H7 (cell line): ENCODE measurements at regions not wholly inside any gene's neighbourhood (a gene's known extent, or its start where the extent isn't known, plus 50 kb on each side); places are given as distances from the start of the nearest gene placed in this dataset.
A peak's percentile ranks its signal among the peaks of the same experiment; 100 is the strongest.

Source experiments
- DNase-seq: peaks from one replicate; pipeline ENCODE4 v3.0.0; 2012
- H3K27me3 ChIP-seq: 2 replicates; pipeline ENCODE4 v1.6.0; 2011; ENCODE audit warnings: mild to moderate bottlenecking, low read length; ENCODE audit not compliant: control insufficient read depth, insufficient read depth
- H3K36me3 ChIP-seq: replicated peaks from 2 replicates; pipeline ENCODE4 v1.5.1; 2011; ENCODE audit warnings: low read length; ENCODE audit not compliant: control insufficient read depth, insufficient read depth
- H3K4me3 ChIP-seq: 2 replicates; pipeline ENCODE4 v1.5.1; 2011; ENCODE audit warnings: low read depth, mild to moderate bottlenecking, control low read depth, low read length, moderate library complexity; ENCODE audit not compliant: insufficient read depth

DNA sequence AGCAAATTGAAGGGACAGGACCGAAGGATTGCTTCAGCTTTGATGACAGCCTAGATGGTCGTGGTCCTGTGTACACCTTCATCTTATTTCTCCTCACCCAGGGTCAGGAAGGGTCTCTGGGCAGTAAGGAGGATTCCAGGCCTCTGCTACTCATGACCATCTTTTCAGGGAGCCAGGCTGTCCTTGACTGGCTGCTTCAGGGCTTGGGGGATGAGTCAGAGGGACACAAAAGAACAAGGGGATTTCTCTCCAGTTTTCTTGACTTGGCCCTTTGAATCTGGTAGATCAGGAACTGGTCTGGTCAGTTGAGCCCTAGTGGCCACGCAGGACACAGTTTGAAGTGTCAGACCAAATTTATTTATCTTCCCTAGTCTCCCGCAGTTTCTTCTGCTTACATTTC lies 402.1 kb upstream of the CHD6 start:
- H3K27me3 ChIP-seq: no peaks in the 10 kb centered on the region
- H3K36me3 ChIP-seq: no peaks in the 10 kb centered on the region
- H3K4me3 ChIP-seq: no peak overlapping the region
- no peak for DNase-seq

DNA sequence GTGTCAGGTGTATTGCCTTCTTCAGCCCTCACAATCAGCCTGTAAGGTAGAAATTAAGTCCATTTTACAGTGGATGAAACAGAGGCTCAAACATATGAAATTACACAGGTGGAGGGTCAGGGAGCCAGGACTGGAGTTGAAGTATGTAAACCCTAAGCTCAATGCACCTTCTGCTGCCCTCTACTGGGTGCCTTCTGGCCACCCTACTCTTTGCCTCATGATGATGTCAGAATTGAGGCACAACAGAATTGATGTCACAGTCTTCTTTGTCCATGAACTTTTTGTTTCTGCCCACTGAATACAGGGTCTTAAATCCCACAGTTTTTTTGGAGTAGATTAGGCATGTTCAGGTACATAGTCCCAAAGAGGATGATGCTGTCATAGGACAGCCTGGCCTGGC lies 400.8 kb upstream of the CHD6 start:
- no peaks in the 10 kb centered on the region for H3K27me3 ChIP-seq

DNA sequence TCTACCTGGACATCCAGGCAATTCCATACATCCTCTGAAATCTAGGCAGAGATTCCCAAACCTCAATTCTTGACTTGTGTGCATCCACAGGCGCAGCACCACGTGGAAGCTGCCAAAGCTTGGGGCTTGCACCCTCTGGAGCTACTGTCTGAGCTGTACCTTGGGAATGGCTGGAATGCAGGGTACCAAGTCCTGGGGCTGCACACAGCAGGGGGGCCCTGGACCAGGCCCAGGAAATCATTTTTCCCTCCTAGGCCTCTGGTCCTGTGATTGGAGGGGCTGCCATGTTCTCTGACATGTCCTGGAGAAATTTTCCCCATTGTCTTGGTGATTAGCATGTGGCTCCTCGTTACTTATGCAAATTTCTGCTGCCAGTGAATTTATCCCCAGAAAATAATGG lies 391.9 kb upstream of the CHD6 start:
- H3K36me3 ChIP-seq: no peaks in the 10 kb centered on the region
- no peak for DNase-seq
- H3K4me3 ChIP-seq: no peak overlapping the region
- H3K27me3 ChIP-seq: no peaks in the 10 kb centered on the region

More for the DNA sequence above, 400.8 kb upstream of the CHD6 start:
- Histone ChIP-seq H3K36me3 (no peaks in the 10 kb centered on the region), H3K4me3 (no peak overlapping the region)
- peak; percentile 38 for DNase-seq

DNA sequence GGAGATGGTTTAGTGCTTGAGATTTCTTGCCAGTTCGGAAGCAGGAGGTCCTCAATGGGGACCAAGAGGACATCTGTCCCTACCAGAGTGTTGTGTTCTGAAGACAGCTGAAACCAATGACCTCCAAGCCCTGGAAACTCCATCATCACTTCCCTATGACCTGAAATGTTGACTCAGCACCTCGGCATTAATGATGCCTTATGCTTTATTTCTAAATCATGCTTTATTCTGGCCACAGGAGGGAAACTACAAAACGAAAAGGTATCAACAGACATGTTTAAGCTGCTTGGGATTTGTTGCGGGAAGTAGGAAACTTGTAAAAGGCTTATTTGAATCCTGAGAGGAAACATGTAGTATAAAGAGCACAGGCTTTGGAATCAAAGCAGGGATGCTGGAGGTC lies 389.1 kb upstream of the CHD6 start:
- no peak overlapping the region for H3K4me3 ChIP-seq
- H3K27me3 ChIP-seq: no peaks in the 10 kb centered on the region
- H3K36me3 ChIP-seq: no peaks in the 10 kb centered on the region
- no peak for DNase-seq

DNA sequence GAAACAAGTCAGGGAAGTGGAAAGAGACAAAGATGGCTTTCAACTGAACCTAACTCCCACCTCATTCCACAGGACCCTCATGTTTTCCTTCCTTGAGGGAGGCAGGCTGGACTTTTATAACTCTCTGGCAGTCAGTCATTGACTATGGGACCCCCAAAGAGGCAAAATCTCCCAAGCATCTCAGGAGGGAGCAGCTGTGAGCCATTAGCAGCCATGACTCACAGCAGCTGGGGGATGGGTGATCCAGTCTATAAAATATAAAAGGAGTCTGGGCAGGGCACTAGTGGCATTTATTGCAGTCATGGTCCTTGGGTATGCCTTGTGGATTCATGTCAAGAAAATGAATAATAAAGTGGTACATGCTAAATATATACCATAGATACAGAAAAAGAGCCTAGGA lies 387.0 kb upstream of the CHD6 start:
- Histone ChIP-seq H3K36me3 (no peaks in the 10 kb centered on the region), H3K4me3 (no peak overlapping the region), H3K27me3 (no peaks in the 10 kb centered on the region)
- no peak for DNase-seq

DNA sequence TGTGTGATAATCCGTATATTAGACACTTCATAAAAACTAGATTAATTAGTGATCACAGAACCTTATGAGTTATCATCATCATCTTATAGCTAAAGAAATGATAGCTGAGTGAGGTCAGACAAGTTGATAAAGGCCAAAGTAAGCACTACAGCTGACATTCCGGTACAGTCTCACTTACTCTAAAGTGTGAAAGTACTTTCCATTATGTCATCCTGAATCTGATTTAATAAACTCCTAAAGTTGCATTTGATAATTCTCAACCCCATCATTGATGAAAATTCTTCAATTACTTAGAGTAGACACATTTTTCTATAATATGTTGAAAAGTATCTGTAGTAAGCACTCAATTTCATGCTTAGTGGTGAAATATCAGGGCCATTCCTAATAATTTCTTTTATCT lies 385.2 kb upstream of the CHD6 start:
- no peaks in the 10 kb centered on the region for H3K36me3 ChIP-seq
- no peaks in the 10 kb centered on the region for H3K27me3 ChIP-seq
- DNase-seq: no peak
- H3K4me3 ChIP-seq: no peak overlapping the region

DNA sequence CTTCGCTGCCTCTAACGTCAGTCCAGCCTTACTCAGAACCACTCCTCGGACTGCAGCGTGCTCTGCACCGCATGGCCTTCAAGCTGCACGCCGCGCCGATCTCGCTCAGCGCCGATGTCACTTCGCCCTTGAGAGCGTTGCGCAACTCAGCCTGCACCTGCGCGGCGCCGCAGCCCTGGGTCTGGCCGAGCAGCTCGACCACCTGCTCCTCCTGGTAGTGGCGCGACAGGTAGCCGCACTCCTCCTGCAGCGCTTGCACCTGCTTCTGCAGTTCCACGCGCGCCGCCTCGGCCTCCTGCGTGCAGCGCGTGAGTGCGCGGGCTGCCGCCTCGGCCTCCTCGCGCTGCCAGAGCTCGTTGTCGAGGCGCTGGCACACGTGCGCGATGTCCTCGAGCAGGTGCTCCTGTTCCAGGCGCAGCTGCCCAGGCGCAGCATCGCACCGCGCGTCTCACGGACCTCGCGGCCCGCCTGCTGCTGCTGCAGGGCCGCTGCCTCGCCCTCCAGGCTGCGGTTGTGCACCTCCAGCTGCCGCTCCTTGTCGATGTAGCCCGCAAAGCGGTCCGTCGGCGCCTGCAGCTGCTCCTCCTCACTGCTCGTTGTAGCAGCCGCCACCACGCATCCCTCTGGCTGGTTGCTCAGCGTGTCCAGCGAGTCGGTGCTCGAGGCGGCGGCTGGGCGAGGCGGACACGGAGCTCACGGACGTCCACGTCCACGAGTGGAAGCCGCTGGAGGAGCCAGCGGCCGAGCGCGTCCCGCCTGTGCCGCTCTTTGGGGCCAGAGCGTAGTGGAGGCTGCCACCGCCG lies 380.6 kb upstream of the CHD6 start:
- Histone ChIP-seq H3K27me3 (no peaks in the 10 kb centered on the region), H3K36me3 (no peaks in the 10 kb centered on the region), H3K4me3 (no peak overlapping the region)
- peak; percentile 16 for DNase-seq

DNA sequence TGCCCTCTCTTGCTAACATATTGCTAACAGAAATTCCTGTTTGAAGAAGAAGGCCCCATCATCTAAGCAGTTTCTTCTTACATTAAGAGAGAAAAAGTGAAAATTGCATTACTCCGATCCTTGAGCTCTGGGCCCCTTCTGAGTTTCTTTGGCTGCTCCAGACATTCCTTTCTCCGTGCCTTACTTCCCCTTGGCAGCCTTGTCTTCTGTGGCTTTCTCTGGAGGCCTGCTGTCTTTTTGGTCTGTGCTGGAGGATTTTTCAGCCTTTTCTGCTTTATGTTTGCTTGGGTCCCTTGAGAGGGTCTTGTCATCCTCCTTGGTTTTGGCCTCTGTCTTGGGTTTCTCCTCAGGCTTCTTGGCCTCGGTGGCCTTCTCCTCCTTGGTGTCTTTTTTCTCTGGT lies 378.8 kb upstream of the CHD6 start:
- Histone ChIP-seq H3K27me3 (no peaks in the 10 kb centered on the region), H3K36me3 (no peaks in the 10 kb centered on the region), H3K4me3 (no peak overlapping the region)
- DNase-seq: no peak

DNA sequence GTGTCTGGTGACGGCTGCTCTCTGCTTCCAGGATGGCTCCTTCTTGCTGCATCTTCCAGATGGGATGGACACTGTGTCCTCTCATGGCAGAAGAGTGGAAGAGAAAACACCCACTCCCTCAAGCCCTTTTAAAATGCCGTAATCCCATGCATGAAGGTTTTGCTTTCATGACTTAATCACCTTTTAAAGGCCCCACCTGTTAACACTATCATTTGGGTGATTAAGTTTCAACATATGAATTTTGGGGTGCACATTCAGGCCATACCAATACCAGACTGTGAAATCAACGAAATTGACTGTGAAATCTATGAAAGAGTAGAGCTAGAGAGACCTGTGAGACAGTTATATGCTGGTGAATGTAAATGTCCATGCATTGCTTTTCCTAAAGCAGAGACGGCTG lies 374.3 kb upstream of the CHD6 start:
- H3K36me3 ChIP-seq: no peaks in the 10 kb centered on the region
- no peak for DNase-seq
- H3K27me3 ChIP-seq: no peaks in the 10 kb centered on the region
- H3K4me3 ChIP-seq: no peak overlapping the region

DNA sequence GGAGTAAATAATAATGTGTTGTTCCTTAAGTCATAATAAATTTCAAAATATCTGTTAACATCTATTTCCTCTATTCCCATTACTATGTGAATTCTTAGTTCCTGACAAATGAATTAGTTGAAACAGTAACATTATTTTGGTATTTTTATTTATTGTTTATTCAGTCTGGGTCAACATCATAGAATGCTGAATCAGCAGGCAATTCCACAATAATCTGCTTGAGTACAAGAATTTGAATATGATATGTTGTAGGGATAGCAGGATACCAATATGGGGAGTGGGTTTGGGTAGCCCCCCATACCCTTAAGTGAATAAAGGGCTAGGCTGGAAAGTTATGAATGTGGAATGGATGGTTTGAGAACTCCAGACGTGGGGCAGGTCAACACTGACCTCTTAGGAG lies 373.2 kb upstream of the CHD6 start:
- Histone ChIP-seq H3K4me3 (no peak overlapping the region), H3K36me3 (no peaks in the 10 kb centered on the region), H3K27me3 (no peaks in the 10 kb centered on the region)
- no peak for DNase-seq

DNA sequence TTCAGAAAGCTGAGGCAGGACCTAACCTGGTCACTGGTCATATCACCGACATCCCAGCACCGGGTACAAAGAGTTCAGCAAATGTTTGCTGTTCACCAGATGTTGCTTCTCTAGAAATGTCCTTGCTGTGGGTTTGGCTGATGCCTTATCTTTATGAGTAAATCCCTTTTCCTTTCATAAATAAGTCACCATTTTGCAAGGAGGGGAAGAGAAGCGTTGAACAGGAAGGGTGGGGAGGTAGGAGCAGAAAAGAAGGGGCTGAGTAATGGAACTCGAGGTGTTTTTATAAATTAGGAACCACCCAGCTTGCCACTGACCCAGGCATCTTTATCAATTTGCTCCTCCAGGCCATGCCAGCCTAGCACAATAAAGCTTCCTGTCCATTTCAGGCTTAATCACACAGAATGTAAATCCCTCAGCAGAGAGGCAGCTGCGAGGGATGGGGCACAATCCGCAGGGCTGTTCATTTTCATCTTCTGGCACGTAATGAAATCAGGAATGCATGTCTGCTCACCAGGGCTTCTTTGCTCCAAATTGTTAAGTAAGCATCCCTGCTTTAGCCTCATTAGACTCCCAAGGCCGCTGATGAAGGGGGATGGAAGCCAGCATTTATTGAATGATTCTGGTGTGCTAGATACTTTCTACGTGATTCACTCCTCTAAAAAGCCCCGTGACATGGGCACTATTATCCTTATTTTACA lies 371.9 kb upstream of the CHD6 start:
- Histone ChIP-seq H3K4me3 (no peak overlapping the region), H3K36me3 (no peaks in the 10 kb centered on the region), H3K27me3 (no peaks in the 10 kb centered on the region)
- DNase-seq: no peak

DNA sequence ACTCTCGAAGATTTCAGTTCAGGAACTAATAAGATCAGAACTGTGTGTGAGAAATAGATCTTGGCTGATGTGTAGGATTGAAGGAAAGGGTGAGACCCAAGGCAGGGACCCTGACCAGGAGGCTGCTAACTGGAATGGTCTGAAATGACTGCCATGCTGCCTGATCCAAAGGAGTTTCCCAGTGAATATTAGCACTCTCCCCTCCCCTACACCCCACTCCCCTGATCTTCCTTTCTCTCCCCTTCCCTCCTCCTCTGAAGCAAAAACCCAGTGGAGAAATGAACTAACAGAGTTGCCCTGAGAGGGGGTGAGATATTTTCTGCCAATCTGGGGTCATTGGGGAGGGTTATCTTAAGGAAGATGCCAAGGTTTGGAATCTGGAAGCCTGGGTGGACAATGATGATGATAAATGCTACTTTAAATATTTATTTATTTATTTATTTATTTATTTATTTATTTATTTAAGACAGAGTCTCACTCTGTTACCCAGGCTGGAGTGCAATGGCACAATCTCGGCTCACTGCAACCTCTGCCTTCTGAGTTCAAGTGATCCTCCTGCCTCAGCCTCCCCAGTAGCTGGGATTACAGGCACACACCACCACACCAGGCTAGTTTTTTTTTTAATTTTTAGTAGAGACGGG lies 371.0 kb upstream of the CHD6 start:
- Histone ChIP-seq H3K27me3 (no peaks in the 10 kb centered on the region), H3K4me3 (no peak overlapping the region), H3K36me3 (no peaks in the 10 kb centered on the region)
- no peak for DNase-seq

DNA sequence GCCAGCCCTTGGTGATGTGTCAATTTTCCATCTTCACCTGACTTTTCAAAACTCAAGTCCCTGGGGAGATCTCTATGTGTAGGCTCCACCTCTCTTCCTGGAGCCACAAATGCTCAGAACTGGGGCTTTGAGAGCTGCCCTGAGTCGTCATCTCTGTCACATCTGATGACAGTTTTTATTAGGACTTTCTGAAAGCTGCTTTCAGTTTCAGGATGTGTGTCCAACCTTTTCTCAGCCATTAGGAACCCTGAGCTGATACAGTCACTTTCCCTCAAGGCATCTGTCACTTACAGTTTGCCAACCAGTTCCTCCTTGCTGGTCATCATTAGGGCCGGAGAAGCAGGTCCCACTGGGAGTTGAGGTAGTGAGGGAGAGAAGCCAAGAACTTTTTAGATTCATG lies 365.9 kb upstream of the CHD6 start:
- Histone ChIP-seq H3K4me3 (no peak overlapping the region), H3K27me3 (no peaks in the 10 kb centered on the region), H3K36me3 (no peaks in the 10 kb centered on the region)
- DNase-seq: no peak

DNA sequence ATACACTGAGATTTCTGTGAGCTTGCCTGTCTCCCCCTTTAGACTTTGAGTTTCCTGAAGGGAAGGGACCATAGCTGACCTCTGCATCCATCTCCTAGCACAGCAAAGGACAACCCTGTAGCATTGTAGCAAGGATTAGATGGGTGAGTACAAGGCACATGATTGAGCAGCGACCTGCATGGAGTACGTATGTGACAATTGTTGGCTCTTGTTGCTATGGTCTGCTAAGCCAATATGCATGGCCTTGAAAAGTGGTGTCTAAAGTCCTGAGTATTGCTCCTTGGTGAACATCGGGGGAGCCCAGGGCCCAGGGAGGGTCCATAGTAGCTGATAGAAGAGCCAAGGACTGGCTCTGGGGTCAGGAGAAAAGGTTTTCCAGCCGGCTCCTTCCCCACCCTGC lies 365.0 kb upstream of the CHD6 start:
- Histone ChIP-seq H3K27me3 (no peaks in the 10 kb centered on the region), H3K36me3 (no peaks in the 10 kb centered on the region), H3K4me3 (no peak overlapping the region)
- DNase-seq: no peak

DNA sequence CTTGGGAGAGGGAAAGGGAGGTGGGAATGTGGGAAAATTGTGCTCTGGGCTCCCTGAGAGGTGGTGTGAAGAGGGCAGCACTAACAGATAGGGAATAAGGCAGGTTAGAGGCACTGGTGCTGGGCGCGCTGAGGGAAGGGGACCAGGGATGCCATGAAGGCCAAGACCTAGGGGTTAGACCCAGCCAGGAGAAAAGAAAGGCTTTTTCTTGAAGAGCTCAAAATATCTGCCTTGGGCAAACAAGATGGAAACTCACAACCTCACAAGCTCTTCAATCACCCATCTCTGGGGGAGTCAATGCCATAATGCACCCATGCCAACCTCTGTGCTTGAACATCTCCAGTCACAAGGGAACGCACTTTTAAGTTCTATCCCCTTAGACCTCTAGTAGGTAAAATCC lies 363.6 kb upstream of the CHD6 start:
- Histone ChIP-seq H3K36me3 (no peaks in the 10 kb centered on the region), H3K4me3 (no peak overlapping the region), H3K27me3 (no peaks in the 10 kb centered on the region)
- no peak for DNase-seq
